Hematopoietic multipotent progenitor cell treated with erythropoietin and hydrocortisone succinate and interleukin-3 and kit ligand, for 17 days (in vitro differentiated cells): ENCODE measurements at regions not wholly inside any gene's neighbourhood (a gene's known extent, or its start where the extent isn't known, plus 50 kb on each side); places are given as distances from the start of the nearest gene placed in this dataset.

Source experiments
- DNase-seq: peaks from one replicate; pipeline ENCODE4 v3.0.0-alpha.2; 2015; ENCODE audit warnings: low spot score

DNA sequence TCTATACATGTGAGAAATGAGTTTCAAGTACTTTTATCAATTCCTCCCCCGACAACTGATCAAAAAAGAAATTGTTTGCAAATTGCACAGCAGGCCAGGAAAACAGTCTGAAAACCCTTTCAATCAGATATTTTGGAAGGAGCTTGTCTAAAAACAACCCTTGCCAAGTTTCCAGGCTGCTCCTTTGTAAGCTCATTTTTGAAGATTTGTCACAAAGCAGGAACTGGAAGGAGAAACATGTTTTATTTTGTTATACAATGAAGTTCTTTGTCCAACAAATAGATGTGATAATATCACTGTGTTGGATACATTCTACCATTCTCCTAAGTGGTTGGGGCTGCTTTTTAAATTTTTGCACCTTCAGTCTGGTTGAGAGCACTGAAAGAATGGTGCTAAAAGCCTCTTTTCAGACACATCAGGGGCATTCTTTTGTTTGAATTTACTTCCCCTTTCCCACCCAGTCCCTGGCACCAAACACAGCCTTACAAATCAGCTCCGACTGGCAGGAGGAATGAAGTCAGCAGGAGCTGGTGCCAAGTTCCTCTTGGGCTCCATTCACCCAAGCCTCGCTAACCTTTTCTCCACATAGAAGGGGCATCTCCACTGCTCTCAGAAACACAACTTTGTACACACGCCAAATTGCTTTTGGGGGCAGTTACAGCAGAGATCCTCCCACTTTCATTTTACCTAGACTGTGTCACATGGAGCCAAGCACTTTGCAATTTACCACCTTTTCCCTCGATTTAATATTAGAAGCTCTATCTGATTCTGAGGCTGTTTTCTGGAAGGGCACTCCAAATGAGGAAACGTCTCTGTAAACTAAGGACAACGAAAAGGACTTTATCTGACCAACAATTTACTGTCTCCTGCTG lies 88.0 kb downstream of the C1D start:
- DNase-seq = no peak

DNA sequence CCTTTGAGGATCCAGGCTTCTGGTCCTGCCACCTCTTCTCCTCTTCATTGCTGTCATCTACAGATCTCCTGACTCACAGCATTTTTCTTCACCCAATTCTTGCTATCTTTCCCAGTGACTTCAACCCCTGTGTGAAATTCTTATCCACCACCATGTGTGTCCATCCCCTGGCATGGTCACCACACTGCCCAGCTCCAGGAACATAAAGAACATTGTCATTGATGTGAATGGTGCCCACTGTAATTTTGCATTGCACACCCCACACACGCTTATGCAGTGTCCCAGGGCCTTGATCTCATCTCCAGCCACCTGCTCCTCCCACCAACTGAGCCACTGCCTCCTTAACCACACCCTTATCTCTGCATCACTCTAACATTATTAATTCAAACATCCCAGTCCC lies 85.3 kb downstream of the C1D start:
- no peak for DNase-seq

DNA sequence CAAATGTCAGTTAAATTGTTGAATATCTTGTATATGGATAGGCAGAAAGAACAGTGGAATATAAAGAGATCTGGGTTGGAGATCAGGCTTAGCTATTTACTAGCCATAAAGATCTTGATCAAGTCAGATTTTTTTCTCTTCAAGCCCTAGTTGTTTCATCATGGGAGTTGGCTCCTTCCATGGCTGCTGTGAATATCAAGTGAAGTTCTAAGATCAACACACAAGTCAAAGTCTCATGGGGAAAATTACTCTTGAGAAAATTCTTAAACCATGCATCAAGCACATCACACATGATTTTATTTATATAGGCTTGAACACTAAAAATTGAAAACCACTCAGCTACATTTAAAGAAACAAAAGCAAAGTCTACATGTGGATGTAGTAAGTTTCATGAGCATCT lies 79.8 kb downstream of the C1D start:
- no peak for DNase-seq

DNA sequence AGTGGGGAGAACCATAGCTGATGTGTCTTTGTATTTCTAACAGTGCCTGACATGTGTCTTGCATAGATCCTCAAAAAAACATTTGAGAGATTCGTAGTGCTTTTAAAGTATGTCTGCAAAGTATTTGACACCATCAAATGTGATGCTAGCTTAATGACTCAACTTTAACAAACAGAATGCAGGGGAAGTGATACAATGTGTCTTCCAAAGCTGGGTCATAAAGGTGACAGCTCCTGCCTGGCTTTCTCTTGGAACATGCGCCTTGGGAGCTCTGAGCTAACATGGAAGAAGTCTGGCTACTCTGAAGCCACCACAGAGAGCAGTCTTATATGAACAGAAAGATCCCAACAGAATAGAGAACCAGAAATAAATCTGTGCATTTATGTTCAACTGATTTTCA lies 78.2 kb downstream of the C1D start:
- DNase-seq = no peak

DNA sequence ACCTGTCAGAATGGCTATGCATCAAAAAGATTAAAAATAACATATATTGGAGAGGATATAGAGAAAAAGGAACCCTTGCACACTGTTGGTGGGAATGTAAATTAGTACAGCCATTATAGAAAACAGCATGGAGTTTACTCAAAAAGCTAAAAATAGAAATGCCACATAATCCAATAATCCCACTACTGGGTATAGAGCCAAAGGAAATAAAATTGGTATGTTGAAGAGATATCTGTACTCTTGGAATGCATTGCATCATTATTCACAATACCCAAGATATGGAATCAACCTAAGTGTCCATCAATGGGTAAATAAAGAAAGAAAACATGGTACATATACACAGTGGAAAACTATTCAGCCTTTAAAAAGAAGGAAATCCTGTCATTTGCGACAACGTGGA lies 77.2 kb downstream of the C1D start:
- DNase-seq = no peak

DNA sequence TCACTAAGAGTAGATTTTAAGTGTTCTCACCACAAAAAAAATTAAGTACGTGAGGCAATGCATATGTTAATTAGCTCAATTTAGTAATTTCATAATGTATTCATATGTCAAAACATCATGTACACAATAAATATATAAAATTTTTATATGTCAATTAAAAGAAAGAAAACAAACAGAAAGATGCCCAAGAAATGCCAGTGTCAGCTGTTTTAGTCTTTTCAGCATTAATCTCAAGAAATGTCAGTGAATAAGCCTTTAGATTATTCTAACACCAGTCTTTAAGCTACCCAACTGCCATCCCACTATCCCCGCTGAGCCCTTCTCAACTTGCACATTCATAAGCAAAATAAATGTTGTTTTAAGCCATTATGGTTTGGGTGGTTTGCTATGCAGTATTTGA lies 76.5 kb downstream of the C1D start:
- DNase-seq = no peak
